Neural crest cell (in vitro differentiated cells): ENCODE measurements at regions not wholly inside any gene's neighbourhood (a gene's known extent, or its start where the extent isn't known, plus 50 kb on each side); places are given as distances from the start of the nearest gene placed in this dataset.

Experiments used
- DNase-seq: peaks from one replicate; pipeline ENCODE4 v3.0.0; 2021; ENCODE audit warnings: low read depth, mixed read lengths, low spot score
- H3K27ac Mint-ChIP-seq: one replicate; pipeline ENCODE4 v1.8.0; 2021; ENCODE audit warnings: mild to moderate bottlenecking, mixed read lengths; ENCODE audit not compliant: unreplicated experiment
- H3K27me3 Mint-ChIP-seq: 2 replicates; pipeline ENCODE4 v1.8.0; 2021; ENCODE audit warnings: low read depth, mild to moderate bottlenecking, mixed read lengths
- H3K36me3 Mint-ChIP-seq: 2 replicates; pipeline ENCODE4 v1.8.0; 2021; ENCODE audit warnings: low read depth, mild to moderate bottlenecking, mixed read lengths
- H3K4me1 Mint-ChIP-seq: 2 replicates; pipeline ENCODE4 v1.8.0; 2021; ENCODE audit warnings: mixed read lengths
- H3K4me3 Mint-ChIP-seq: one replicate; pipeline ENCODE4 v1.8.0; 2021; ENCODE audit warnings: mild to moderate bottlenecking, mixed read lengths
- H3K9me3 Mint-ChIP-seq: 2 replicates; pipeline ENCODE4 v1.8.0; 2021; ENCODE audit warnings: mixed read lengths
- CTCF ChIP-seq: fragments of 200-600 bp; sonication (generic); conservative IDR thresholded peaks from 2 replicates; pipeline ENCODE4 v1.5.0; 2021; ENCODE audit warnings: antibody characterized with exemption, mild to moderate bottlenecking

- H3K9me3 Mint-ChIP-seq, result no peaks in the 10 kb centered on the region
- TF ChIP-seq CTCF, result no peak
- no peaks in the 10 kb centered on the region for H3K36me3 Mint-ChIP-seq
- no peak overlapping the region for H3K27ac Mint-ChIP-seq
- no peaks in the 10 kb centered on the region for H3K27me3 Mint-ChIP-seq
- no peak for DNase-seq
- no peaks in the 10 kb centered on the region for H3K4me1 Mint-ChIP-seq
- no peak overlapping the region for H3K4me3 Mint-ChIP-seq
These were observed 203.0 kb upstream of the CNKSR2 start for GRCh38 chrX:21171181-21171580.

GRCh38 chrX:21174439-21174838 is 199.8 kb upstream of the CNKSR2 start:
- H3K27me3 Mint-ChIP-seq, result no peaks in the 10 kb centered on the region
- no peaks in the 10 kb centered on the region for H3K4me1 Mint-ChIP-seq
- no peak for TF ChIP-seq CTCF
- H3K4me3 Mint-ChIP-seq, result no peak overlapping the region
- DNase-seq, result no peak
- no peak overlapping the region for H3K27ac Mint-ChIP-seq
- no peaks in the 10 kb centered on the region for H3K9me3 Mint-ChIP-seq
- H3K36me3 Mint-ChIP-seq, result no peaks in the 10 kb centered on the region

- TF ChIP-seq CTCF, result no peak
- Mint-ChIP-seq H3K9me3 (no peaks in the 10 kb centered on the region), H3K27me3 (no peaks in the 10 kb centered on the region), H3K36me3 (no peaks in the 10 kb centered on the region), H3K4me1 (no peaks in the 10 kb centered on the region), H3K4me3 (no peak overlapping the region), H3K27ac (no peak overlapping the region)
- no peak for DNase-seq
These were observed 197.2 kb upstream of the CNKSR2 start for GRCh38 chrX:21176921-21177571.

- TF ChIP-seq CTCF, result no peak
- Mint-ChIP-seq H3K4me1 (no peaks in the 10 kb centered on the region), H3K36me3 (no peaks in the 10 kb centered on the region), H3K4me3 (no peak overlapping the region), H3K9me3 (peaks cover 7% of the 10 kb centered on the region), H3K27ac (no peak overlapping the region), H3K27me3 (no peaks in the 10 kb centered on the region)
- no peak for DNase-seq
These were observed 192.9 kb upstream of the CNKSR2 start for GRCh38 chrX:21181232-21181853.

- no peak overlapping the region for H3K4me3 Mint-ChIP-seq
- TF ChIP-seq CTCF, result no peak
- peaks cover 3% of the 10 kb centered on the region for H3K36me3 Mint-ChIP-seq
- peaks cover 3% of the 10 kb centered on the region for H3K9me3 Mint-ChIP-seq
- H3K27ac Mint-ChIP-seq, result no peak overlapping the region
- H3K4me1 Mint-ChIP-seq, result no peaks in the 10 kb centered on the region
- DNase-seq, result no peak
- H3K27me3 Mint-ChIP-seq, result no peaks in the 10 kb centered on the region
These were observed 181.0 kb upstream of the CNKSR2 start for GRCh38 chrX:21193196-21193595.
